BJ (cell line): ENCODE measurements at regions not wholly inside any gene's neighbourhood (a gene's known extent, or its start where the extent isn't known, plus 50 kb on each side); places are given as distances from the start of the nearest gene placed in this dataset.

Experiments used
- CTCF ChIA-PET: fragments of 350-600 bp; formaldehyde crosslinking; extraction: SDS; loops from one replicate; lab custom pipeline; 2021; ENCODE audit warnings: antibody characterized with exemption, inconsistent platforms; lab: Yijun Ruan, JAX
- POLR2A ChIA-PET: fragments of 300-600 bp; sonication (Branson Sonifier 250); formaldehyde crosslinking; extraction: SDS; loops from one replicate; lab custom pipeline; 2021; ENCODE audit warnings: antibody characterized with exemption; lab: Charles Lee
- DNase-seq: peaks from one replicate; pipeline ENCODE4 v3.0.0-alpha.2; 2011; ENCODE audit warnings: low read depth
- H3K27me3 ChIP-seq: 2 replicates; pipeline ENCODE4 v1.6.0; 2011; ENCODE audit warnings: low read length; ENCODE audit not compliant: control insufficient read depth, insufficient read depth
- H3K36me3 ChIP-seq: 2 replicates; pipeline ENCODE4 v1.5.1; 2011; ENCODE audit warnings: low read length; ENCODE audit not compliant: control insufficient read depth, insufficient read depth
- H3K4me3 ChIP-seq: 2 replicates; pipeline ENCODE4 v1.5.1; 2011; ENCODE audit warnings: low read depth, mild to moderate bottlenecking, control low read depth, low read length
- TF ChIP-seq, protein P1 (sequence below): IDR thresholded peaks from 2 replicates; pipeline ENCODE4 v1.5.1; 2011; ENCODE audit warnings: low read depth, mild to moderate bottlenecking, control low read depth, inconsistent platforms, low read length, moderate library complexity; ENCODE audit not compliant: insufficient read depth

DNA sequence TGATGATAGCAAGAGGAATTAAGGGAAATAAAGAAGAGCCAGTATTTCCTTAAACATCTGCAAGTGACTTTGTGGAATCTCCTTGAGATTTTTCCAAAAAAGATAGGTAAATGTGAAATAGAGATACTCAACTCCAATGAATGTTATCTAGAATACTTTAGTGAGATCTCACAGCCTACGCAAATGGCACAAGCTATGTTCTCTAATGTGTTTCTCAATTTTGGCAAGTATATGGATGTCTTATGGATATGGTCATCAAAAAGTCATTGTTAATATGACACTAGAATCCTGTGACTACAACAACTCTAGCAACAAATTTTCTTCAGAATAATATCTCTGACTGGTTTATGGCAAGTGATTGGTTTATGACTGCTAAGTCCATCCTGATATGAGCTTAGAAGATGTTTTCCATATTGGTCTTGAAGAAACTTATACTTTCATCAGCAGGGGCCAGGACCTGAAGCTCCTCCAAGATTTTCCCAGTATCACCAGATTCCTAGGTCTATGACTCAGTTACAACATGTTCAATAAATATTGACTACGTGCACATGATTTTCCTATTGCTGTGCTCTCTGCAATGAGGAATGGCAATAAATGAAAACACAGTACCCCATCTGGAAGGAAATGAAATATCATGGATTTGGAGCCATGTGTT lies 170.9 kb upstream of the THBS1 start:
- H3K36me3 ChIP-seq: no peaks in the 10 kb centered on the region
- H3K27me3 ChIP-seq: no peaks in the 10 kb centered on the region
- H3K4me3 ChIP-seq: no peak overlapping the region
- CTCF ChIA-PET: no interaction called here
- TF ChIP-seq, protein P1, sequence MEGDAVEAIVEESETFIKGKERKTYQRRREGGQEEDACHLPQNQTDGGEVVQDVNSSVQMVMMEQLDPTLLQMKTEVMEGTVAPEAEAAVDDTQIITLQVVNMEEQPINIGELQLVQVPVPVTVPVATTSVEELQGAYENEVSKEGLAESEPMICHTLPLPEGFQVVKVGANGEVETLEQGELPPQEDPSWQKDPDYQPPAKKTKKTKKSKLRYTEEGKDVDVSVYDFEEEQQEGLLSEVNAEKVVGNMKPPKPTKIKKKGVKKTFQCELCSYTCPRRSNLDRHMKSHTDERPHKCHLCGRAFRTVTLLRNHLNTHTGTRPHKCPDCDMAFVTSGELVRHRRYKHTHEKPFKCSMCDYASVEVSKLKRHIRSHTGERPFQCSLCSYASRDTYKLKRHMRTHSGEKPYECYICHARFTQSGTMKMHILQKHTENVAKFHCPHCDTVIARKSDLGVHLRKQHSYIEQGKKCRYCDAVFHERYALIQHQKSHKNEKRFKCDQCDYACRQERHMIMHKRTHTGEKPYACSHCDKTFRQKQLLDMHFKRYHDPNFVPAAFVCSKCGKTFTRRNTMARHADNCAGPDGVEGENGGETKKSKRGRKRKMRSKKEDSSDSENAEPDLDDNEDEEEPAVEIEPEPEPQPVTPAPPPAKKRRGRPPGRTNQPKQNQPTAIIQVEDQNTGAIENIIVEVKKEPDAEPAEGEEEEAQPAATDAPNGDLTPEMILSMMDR: no peak
- no peak for DNase-seq
- POLR2A ChIA-PET: interaction anchor here (1.4 kb wide), 1 partner anchor 56 kb away, joined by 5 read pairs; no protein-coding TSS in a partner anchor

DNA sequence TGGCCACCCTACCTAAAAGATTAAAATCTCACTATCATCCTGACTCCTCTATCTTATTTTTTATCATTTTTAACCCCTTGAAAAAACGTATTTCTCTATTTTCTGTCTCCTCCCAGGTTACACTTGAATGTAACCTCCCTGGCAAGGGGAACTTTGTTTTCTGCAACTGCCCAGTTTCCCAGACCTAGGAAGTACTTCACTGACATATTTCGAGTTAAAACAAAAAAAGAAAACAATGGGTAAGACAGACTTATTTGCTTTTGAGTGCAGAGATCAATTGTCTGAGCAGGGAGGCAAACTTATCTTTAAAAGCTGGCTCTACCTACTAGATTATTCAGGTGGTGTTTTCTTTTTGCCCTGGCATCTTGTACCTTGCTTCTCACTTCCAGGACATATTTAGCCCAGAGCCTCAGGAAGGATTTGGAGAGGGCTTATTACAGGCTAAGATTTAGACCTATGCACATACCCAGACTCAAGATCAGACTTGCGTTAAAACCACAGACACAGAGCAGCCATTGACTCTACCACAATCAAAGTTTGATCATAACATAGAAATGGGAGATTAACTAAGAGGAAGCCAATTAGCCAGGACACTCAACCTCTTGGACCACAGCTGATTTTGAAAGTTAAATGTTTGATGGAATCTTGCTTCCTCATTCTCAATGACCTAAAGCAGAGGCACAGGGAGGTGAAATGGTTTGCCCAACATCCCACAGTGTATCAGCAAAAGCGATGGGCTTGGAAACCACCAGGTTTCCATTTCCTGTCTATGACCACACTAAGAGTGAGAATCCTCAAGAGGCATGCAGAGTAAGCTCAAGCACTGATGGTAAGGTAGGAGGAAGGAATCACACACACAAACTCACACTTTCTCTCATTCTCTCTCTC lies 169.5 kb upstream of the THBS1 start:
- no peak for DNase-seq

DNA sequence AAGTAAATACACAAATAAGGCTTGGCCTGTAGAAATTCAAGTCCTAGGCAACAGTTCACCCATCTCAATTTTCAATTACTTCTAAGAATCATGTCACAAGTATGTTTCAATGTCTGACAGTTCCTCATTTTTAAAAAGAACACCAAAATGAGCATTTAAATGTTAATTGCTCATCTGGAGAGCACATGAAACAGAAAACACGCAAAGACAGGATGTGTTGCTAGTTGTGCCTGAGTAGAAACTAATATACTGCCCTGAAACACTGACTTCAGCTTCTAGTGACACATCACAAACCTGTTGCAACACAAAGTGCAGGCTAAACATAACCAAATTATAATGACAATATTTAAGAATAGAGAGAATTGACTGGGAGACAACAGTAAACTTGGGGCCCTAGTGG lies 167.3 kb upstream of the THBS1 start:
- H3K4me3 ChIP-seq: no peak overlapping the region
- CTCF ChIA-PET: interaction anchor here (0.9 kb wide), 1 partner anchor 27 kb away, joined by 3 read pairs; no protein-coding TSS in a partner anchor
- DNase-seq: no peak
- H3K27me3 ChIP-seq: no peaks in the 10 kb centered on the region
- POLR2A ChIA-PET: interaction anchor here (0.6 kb wide), 2 partner anchors 169 to 233 kb away, joined by 3 read pairs; no protein-coding TSS in a partner anchor
- TF ChIP-seq, protein P1: no peak
- no peaks in the 10 kb centered on the region for H3K36me3 ChIP-seq

More for the DNA sequence above, 169.5 kb upstream of the THBS1 start:
- ChIA-PET POLR2A (interaction anchor here (0.6 to 1.4 kb wide), 3 partner anchors 55 to 169 kb away, joined by 3 to 6 read pairs (median 5); partner anchors contain the start of gene THBS1), CTCF (interaction anchor here (1.0 kb wide), 1 partner anchor 55 kb away, joined by 3 read pairs; no protein-coding TSS in a partner anchor)
- H3K27me3 ChIP-seq: no peaks in the 10 kb centered on the region
- TF ChIP-seq, protein P1: no peak
- H3K4me3 ChIP-seq: no peak overlapping the region
- no peaks in the 10 kb centered on the region for H3K36me3 ChIP-seq

DNA sequence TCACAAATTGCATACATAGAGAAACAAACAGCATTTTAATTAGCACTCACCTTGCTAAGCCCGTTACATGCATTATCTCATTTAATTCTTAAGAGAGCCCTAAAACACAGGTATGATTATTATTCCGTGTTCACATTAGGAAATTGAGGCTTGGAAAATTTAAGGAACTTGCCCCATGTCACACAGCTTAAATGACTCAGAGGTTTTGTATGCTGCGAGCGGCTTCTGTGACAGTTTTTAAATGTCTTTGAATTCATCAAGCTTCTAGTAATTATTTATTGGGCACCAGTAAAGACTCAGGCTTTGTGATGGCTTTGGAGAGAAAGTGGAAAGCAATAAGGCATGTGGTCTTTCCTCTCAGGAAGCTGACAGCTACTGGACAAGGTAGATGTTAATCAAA lies 166.7 kb upstream of the THBS1 start:
- no peak for DNase-seq
- TF ChIP-seq, protein P1: no peak
- Histone ChIP-seq H3K36me3 (no peaks in the 10 kb centered on the region), H3K27me3 (no peaks in the 10 kb centered on the region), H3K4me3 (no peak overlapping the region)
- POLR2A ChIA-PET: no interaction called here
- CTCF ChIA-PET: interaction anchor here (0.9 to 1.2 kb wide), 2 partner anchors 17 to 26 kb away, joined by 3 read pairs; no protein-coding TSS in a partner anchor

DNA sequence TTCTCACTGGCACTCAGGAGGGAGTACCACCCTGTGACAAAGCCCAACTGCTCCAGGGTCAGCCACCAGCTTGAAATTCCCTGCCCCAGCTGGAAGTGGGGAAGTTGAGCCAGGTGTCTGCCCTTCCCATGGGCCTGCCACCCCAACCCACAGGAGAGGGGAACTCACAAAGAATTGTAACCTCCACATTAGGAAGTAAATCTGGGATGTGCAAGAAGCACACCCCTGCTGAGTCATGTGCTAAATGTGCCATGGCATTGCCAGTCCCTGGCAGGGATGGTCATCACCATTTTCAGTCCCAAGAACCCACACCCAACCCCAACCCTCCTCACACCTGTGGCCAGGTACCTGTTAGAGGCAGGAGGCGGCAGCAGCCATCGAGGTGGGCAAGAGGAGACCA lies 165.2 kb upstream of the THBS1 start:
- ChIA-PET CTCF (interaction anchor here (0.7 kb wide), 1 partner anchor 669 kb away, joined by 3 read pairs; no protein-coding TSS in a partner anchor), POLR2A (no interaction called here)
- Histone ChIP-seq H3K4me3 (no peak overlapping the region), H3K27me3 (no peaks in the 10 kb centered on the region), H3K36me3 (no peaks in the 10 kb centered on the region)
- no peak for DNase-seq
- TF ChIP-seq, protein P1: no peak
